HCT116 (cell line): ENCODE measurements at regions not wholly inside any gene's neighbourhood (a gene's known extent, or its start where the extent isn't known, plus 50 kb on each side); places are given as distances from the start of the nearest gene placed in this dataset.

Source experiments
- ATAC-seq: fragments of 200-7000 bp; cut with Tn5 transposase; 2 replicates; pipeline ENCODE4 v1.9.1; 2020; ENCODE audit warnings: mild to moderate bottlenecking, moderate library complexity
- BruUV-seq: library from RNA; stranded (reverse); fragments of 400-500 nt; replicated peaks from 2 replicates; lab custom pipeline; 2021; lab: Mats Ljungman, UMichigan
- CTCF ChIA-PET: fragments of 300-600 bp; sonication (Branson Sonifier 250); formaldehyde crosslinking; loops from one replicate; lab custom pipeline; 2021; ENCODE audit warnings: antibody characterized with exemption; lab: Charles Lee
- POLR2A ChIA-PET: fragments of 300-600, 350-600 bp; sonication (Branson Sonifier 250); formaldehyde crosslinking; loops from one replicate; lab custom pipeline; 2021; ENCODE audit warnings: antibody characterized with exemption; lab: Charles Lee
- RAD21 ChIA-PET, 2 experiments: fragments of 300-600 bp; sonication (Branson Sonifier 250); formaldehyde crosslinking; loops; one replicate each; lab custom pipeline; 2023; ENCODE audit warnings: low total read pairs in 2 of 2; ENCODE audit not compliant: uncharacterized antibody in 2 of 2, unreplicated experiment in 2 of 2, low non-redundant PET in 1 of 2; lab: Charles Lee
- DNase-seq: peaks from one replicate; pipeline ENCODE4 v3.0.0-alpha.2; 2010; ENCODE audit warnings: low read depth, low spot score
- H2AFZ ChIP-seq: fragments of 200-600 bp; shearing (Covaris generic), sonication (generic); 2 replicates; pipeline ENCODE4 v1.6.1; 2017; ENCODE audit warnings: low read depth, mixed run types, mixed read lengths, antibody characterized with exemption, low read length; ENCODE audit not compliant: poor library complexity, severe bottlenecking
- H3K27ac ChIP-seq: 2 replicates; pipeline ENCODE4 v1.5.1; 2012; ENCODE audit warnings: low read depth, low read length
- H3K27me3 ChIP-seq: fragments of 200-600 bp; sonication (generic); 2 replicates; pipeline ENCODE4 v1.6.1; 2016; ENCODE audit warnings: mixed run types, low read length, mixed read lengths; ENCODE audit not compliant: insufficient read depth
- H3K36me3 ChIP-seq, 2 experiments: fragments of 200-500 bp in 1 of 2; fragments of 200-600 bp in 1 of 2; sonication (Bioruptor generic) in 1 of 2; sonication (generic) in 1 of 2; 2 replicates each; pipeline versions ENCODE4 v1.5.1 to v1.6.1; 2014 to 2016; ENCODE audit warnings: low read length in 2 of 2, inconsistent platforms in 1 of 2, mixed read lengths in 1 of 2, mixed run types in 1 of 2; ENCODE audit not compliant: insufficient read depth in 2 of 2, control insufficient read depth in 1 of 2
- H3K4me1 ChIP-seq, 2 experiments: fragments of 200-600 bp in 1 of 2; sonication (generic) in 1 of 2; 2 replicates each; pipeline versions ENCODE4 v1.5.1 to v1.6.1; 2012 to 2017; ENCODE audit warnings: low read length in 2 of 2, inconsistent platforms in 1 of 2, mild to moderate bottlenecking in 1 of 2, mixed read lengths in 1 of 2, mixed run types in 1 of 2, moderate library complexity in 1 of 2; ENCODE audit not compliant: insufficient read depth in 2 of 2, control insufficient read depth in 1 of 2
- H3K4me2 ChIP-seq: fragments of 200-600 bp; sonication (generic); 2 replicates; pipeline ENCODE4 v1.6.1; 2017; ENCODE audit warnings: mixed run types, low read length, mixed read lengths
- H3K4me3 ChIP-seq, 2 experiments: fragments of 200-600 bp in 1 of 2; sonication (generic) in 1 of 2; replicated peaks in 1 of 2; 2 replicates each; pipeline ENCODE4 v1.5.1; 2011 to 2016; ENCODE audit warnings: low read length in 2 of 2, control low read depth in 1 of 2, low read depth in 1 of 2, mild to moderate bottlenecking in 1 of 2, mixed read lengths in 1 of 2, mixed run types in 1 of 2
- H3K79me2 ChIP-seq: fragments of 200-600 bp; sonication (generic); 2 replicates; pipeline ENCODE4 v1.6.1; 2017; ENCODE audit warnings: mild to moderate bottlenecking, mixed run types, low read length, moderate library complexity, mixed read lengths; ENCODE audit not compliant: insufficient read depth
- H3K9ac ChIP-seq: fragments of 200-600 bp; sonication (generic); 2 replicates; pipeline ENCODE4 v1.6.1; 2016; ENCODE audit warnings: low read length, mixed read lengths
- H3K9me2 ChIP-seq: fragments of 200-600 bp; sonication (generic), shearing (Covaris generic); 2 replicates; pipeline ENCODE4 v1.6.1; 2017; ENCODE audit warnings: mixed run types, mild to moderate bottlenecking, moderate library complexity; ENCODE audit not compliant: insufficient read depth
- H3K9me3 ChIP-seq, 2 experiments: fragments of 200-500 bp in 1 of 2; fragments of 200-600 bp in 1 of 2; sonication (Bioruptor generic) in 1 of 2; sonication (generic) in 1 of 2; 2 replicates each; pipeline ENCODE4 v1.6.1; 2014 to 2017; ENCODE audit warnings: low read length in 2 of 2, mixed read lengths in 2 of 2, inconsistent platforms in 1 of 2, low read depth in 1 of 2, mild to moderate bottlenecking in 1 of 2, mixed run types in 1 of 2, moderate library complexity in 1 of 2; ENCODE audit not compliant: control insufficient read depth in 1 of 2, insufficient read depth in 1 of 2
- H4K20me1 ChIP-seq: fragments of 200-600 bp; sonication (generic), shearing (Covaris generic); 2 replicates; pipeline ENCODE4 v1.6.1; 2017; ENCODE audit warnings: mixed run types, mild to moderate bottlenecking, moderate library complexity; ENCODE audit not compliant: insufficient read depth
- EZH2phosphoT487 ChIP-seq: fragments of 200-600 bp; IDR thresholded peaks from 2 replicates; pipeline ENCODE4 v1.6.1; 2018; ENCODE audit warnings: antibody characterized with exemption, borderline replicate concordance
- FOSL1 ChIP-seq: IDR thresholded peaks from 2 replicates; pipeline ENCODE4 v1.6.1; 2012; ENCODE audit warnings: low read depth
- JUND ChIP-seq: IDR thresholded peaks from 2 replicates; pipeline ENCODE4 v1.6.1; 2012
- POLR2A ChIP-seq: IDR thresholded peaks from 2 replicates; pipeline ENCODE4 v1.7.0; 2011; ENCODE audit warnings: borderline replicate concordance; ENCODE audit not compliant: insufficient read depth, insufficient read length; ENCODE audit errors: extremely low read depth
- POLR2AphosphoS5 ChIP-seq: IDR thresholded peaks from 2 replicates; pipeline ENCODE4 v1.6.1; 2011; ENCODE audit warnings: mild to moderate bottlenecking, low read depth, low read length, moderate library complexity
- SIN3A ChIP-seq: IDR thresholded peaks from 2 replicates; pipeline ENCODE4 v1.6.1; 2012; ENCODE audit warnings: low read depth
- TCF7L2 ChIP-seq: IDR thresholded peaks from 2 replicates; pipeline ENCODE4 v1.7.0; 2011; ENCODE audit warnings: borderline replicate concordance, inconsistent platforms; ENCODE audit not compliant: insufficient read depth, insufficient read length; ENCODE audit errors: extremely low read depth
- YY1 ChIP-seq: IDR thresholded peaks from 2 replicates; pipeline ENCODE4 v1.6.1; 2011; ENCODE audit warnings: low read length, low read depth, moderate library complexity, mild to moderate bottlenecking; ENCODE audit not compliant: insufficient replicate concordance; ENCODE audit errors: extremely low read depth
- ZNF274 ChIP-seq: fragments of 200-500 bp; sonication (Bioruptor generic); IDR thresholded peaks from 2 replicates; pipeline ENCODE4 v1.6.1; 2014; ENCODE audit warnings: mild to moderate bottlenecking, low read depth, low read length, inconsistent platforms
- intact Hi-C: fragments of 100-400 bp; cut with micrococcal nuclease; formaldehyde crosslinking; loops from 2 replicates; pipeline ENCODE4 v1.10.0; 2022

DNA sequence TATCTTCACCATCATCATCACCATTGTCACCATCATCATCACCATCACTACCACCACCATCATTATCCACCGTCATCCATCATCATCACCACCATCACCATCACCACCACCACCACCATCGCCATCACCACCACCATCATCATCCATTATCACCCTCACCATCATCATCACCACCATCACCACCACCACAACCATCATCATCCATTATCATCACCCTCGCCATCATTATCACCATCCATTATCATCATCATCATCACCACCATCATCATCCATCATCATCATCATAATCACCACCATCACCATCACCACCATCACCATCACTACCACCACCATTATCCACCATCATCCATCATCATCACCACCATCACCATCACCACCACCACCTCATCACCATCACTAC is 95.6 kb downstream of the C16orf95 start:
- no peak for TF ChIP-seq SIN3A
- TF ChIP-seq FOSL1 = no peak
- TF ChIP-seq TCF7L2 = no peak
- TF ChIP-seq POLR2AphosphoS5 = no peak
- TF ChIP-seq POLR2A = no peak
- Histone ChIP-seq H3K9me2 (no peaks in the 10 kb centered on the region), H3K79me2 (no peaks in the 10 kb centered on the region), H3K4me3 (no peak overlapping the region), H4K20me1 (no peaks in the 10 kb centered on the region), H3K27ac (no peak overlapping the region), H2AFZ (no peak overlapping the region), H3K9me3 (peaks cover 0 to 5% of the 10 kb centered on the region in 2 experiments; a peak in 1 of 4 replicates), H3K4me1 (no peaks in the 10 kb centered on the region), H3K27me3 (peaks cover 19% of the 10 kb centered on the region), H3K9ac (no peak overlapping the region), H3K36me3 (no peaks in the 10 kb centered on the region), H3K4me2 (no peak overlapping the region)
- RAD21 ChIA-PET = no interaction called here
- CTCF ChIA-PET = no interaction called here
- POLR2A ChIA-PET = no interaction called here
- BruUV-seq = no TSS peak
- no peak for DNase-seq
- no peak for ATAC-seq
- intact Hi-C loops = no loop called here

DNA sequence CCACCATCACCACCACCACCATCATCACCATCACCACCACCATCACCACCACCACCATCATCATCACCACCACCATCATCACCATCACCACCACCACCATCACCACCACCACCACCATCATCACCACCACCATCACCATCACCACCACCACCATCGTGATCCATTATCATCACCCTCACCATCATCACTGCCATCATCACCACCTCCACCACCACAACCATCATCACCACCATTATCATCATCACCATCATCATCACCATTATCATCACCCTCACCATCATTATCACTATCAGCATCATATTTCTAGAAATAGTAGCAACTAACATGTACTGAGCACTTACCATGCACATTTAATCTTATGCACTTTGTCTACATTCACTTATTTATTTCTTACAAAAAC is 94.9 kb downstream of the C16orf95 start:
- intact Hi-C loops = no loop called here
- H3K4me3 ChIP-seq = no peak overlapping the region
- ChIA-PET POLR2A (no interaction called here), RAD21 (no interaction called here), CTCF (no interaction called here)
- no peaks in the 10 kb centered on the region for H3K4me1 ChIP-seq
- no peaks in the 10 kb centered on the region for H3K9me2 ChIP-seq
- H3K4me2 ChIP-seq = no peak overlapping the region
- TF ChIP-seq JUND (no peak), EZH2phosphoT487 (no peak), YY1 (no peak), ZNF274 (no peak), POLR2AphosphoS5 (no peak)
- H3K27ac ChIP-seq = no peak overlapping the region
- H3K36me3 ChIP-seq = no peaks in the 10 kb centered on the region
- H3K9me3 ChIP-seq = peaks cover 0 to 5% of the 10 kb centered on the region in 2 experiments; a peak in 1 of 4 replicates
- H3K9ac ChIP-seq = no peak overlapping the region
- no peak for ATAC-seq
- no peak overlapping the region for H2AFZ ChIP-seq
- DNase-seq = no peak
- H3K79me2 ChIP-seq = no peaks in the 10 kb centered on the region
- BruUV-seq = no TSS peak
- no peaks in the 10 kb centered on the region for H4K20me1 ChIP-seq
- H3K27me3 ChIP-seq = peaks cover 19% of the 10 kb centered on the region
